Stimulated activated CD8-positive, alpha-beta memory T cell treated with anti-CD3 and anti-CD28 coated beads, Interleukin-4, amount 100 ng/mL, for 48 hours (primary cell): ENCODE measurements at regions not wholly inside any gene's neighbourhood (a gene's known extent, or its start where the extent isn't known, plus 50 kb on each side); places are given as distances from the start of the nearest gene placed in this dataset.

Experiments used
- DNase-seq: peaks from one replicate; pipeline ENCODE4 v3.0.0-alpha.2; 2020

- no peak for DNase-seq
Measured at GRCh38 chr11:134463716-134464115, 51.7 kb upstream of the B3GAT1 start.
